Mesothelial cell of epicardium (in vitro differentiated cells): ENCODE measurements at regions not wholly inside any gene's neighbourhood (a gene's known extent, or its start where the extent isn't known, plus 50 kb on each side); places are given as distances from the start of the nearest gene placed in this dataset.

Experiments used
- DNase-seq, 2 experiments: peaks; one replicate each; pipeline ENCODE4 v3.0.0; 2021; ENCODE audit warnings: low spot score in 2 of 2; ENCODE audit not compliant: unreplicated experiment in 2 of 2
- H3K27ac Mint-ChIP-seq: 2 replicates; pipeline ENCODE4 v1.8.0; 2021; ENCODE audit warnings: mixed read lengths
- H3K27me3 Mint-ChIP-seq: 2 replicates; pipeline ENCODE4 v1.8.0; 2021; ENCODE audit warnings: low read depth, mixed read lengths
- H3K36me3 Mint-ChIP-seq: 2 replicates; pipeline ENCODE4 v1.8.0; 2021; ENCODE audit warnings: mixed read lengths
- H3K4me1 Mint-ChIP-seq: 2 replicates; pipeline ENCODE4 v1.8.0; 2021; ENCODE audit warnings: mixed read lengths
- H3K4me3 Mint-ChIP-seq: 2 replicates; pipeline ENCODE4 v1.8.0; 2021; ENCODE audit warnings: mild to moderate bottlenecking, moderate library complexity, mixed read lengths
- H3K9me3 Mint-ChIP-seq: 2 replicates; pipeline ENCODE4 v1.8.0; 2021; ENCODE audit warnings: mixed read lengths
- CTCF ChIP-seq: fragments of 200-600 bp; sonication (generic); IDR thresholded peaks from one replicate; pipeline ENCODE4 v1.5.0; 2021; ENCODE audit warnings: antibody characterized with exemption; ENCODE audit not compliant: unreplicated experiment

- DNase-seq, result no peak
- Mint-ChIP-seq H3K27ac (no peak overlapping the region), H3K36me3 (no peaks in the 10 kb centered on the region), H3K9me3 (peaks cover 23% of the 10 kb centered on the region), H3K27me3 (no peaks in the 10 kb centered on the region), H3K4me1 (no peaks in the 10 kb centered on the region), H3K4me3 (no peak overlapping the region)
- no peak for TF ChIP-seq CTCF
Observed at GRCh38 chr9:80964914-80965313, 724.4 kb downstream of the TLE1 start.

GRCh38 chr9:80964374-80964773, 725.0 kb downstream of the TLE1 start:
- no peaks in the 10 kb centered on the region for H3K4me1 Mint-ChIP-seq
- no peak for DNase-seq
- no peaks in the 10 kb centered on the region for H3K27me3 Mint-ChIP-seq
- H3K36me3 Mint-ChIP-seq, result no peaks in the 10 kb centered on the region
- no peak overlapping the region for H3K27ac Mint-ChIP-seq
- H3K9me3 Mint-ChIP-seq, result peaks cover 20% of the 10 kb centered on the region
- TF ChIP-seq CTCF, result no peak
- H3K4me3 Mint-ChIP-seq, result no peak overlapping the region

GRCh38 chr9:80957801-80958200, 731.5 kb downstream of the TLE1 start:
- no peak for DNase-seq
- H3K4me1 Mint-ChIP-seq, result peaks cover 6% of the 10 kb centered on the region
- H3K27me3 Mint-ChIP-seq, result no peaks in the 10 kb centered on the region
- no peak for TF ChIP-seq CTCF
- no peaks in the 10 kb centered on the region for H3K36me3 Mint-ChIP-seq
- H3K4me3 Mint-ChIP-seq, result no peak overlapping the region
- peaks cover 20% of the 10 kb centered on the region for H3K9me3 Mint-ChIP-seq
- H3K27ac Mint-ChIP-seq, result no peak overlapping the region

GRCh38 chr9:80954521-80954920, 734.8 kb downstream of the TLE1 start:
- Mint-ChIP-seq H3K27ac (no peak overlapping the region), H3K9me3 (no peaks in the 10 kb centered on the region), H3K4me1 (peaks cover 13% of the 10 kb centered on the region), H3K27me3 (no peaks in the 10 kb centered on the region), H3K36me3 (no peaks in the 10 kb centered on the region), H3K4me3 (no peak overlapping the region)
- TF ChIP-seq CTCF, result no peak
- DNase-seq, result no peak

GRCh38 chr9:80952363-80952922, 736.9 kb downstream of the TLE1 start:
- Mint-ChIP-seq H3K27me3 (no peaks in the 10 kb centered on the region), H3K27ac (no peak overlapping the region), H3K36me3 (no peaks in the 10 kb centered on the region), H3K9me3 (no peaks in the 10 kb centered on the region), H3K4me1 (peaks cover 28% of the 10 kb centered on the region), H3K4me3 (no peak overlapping the region)
- DNase-seq, result no peak
- TF ChIP-seq CTCF, result no peak

- Mint-ChIP-seq H3K36me3 (no peaks in the 10 kb centered on the region), H3K9me3 (no peaks in the 10 kb centered on the region), H3K4me1 (peaks cover 36% of the 10 kb centered on the region), H3K4me3 (no peak overlapping the region), H3K27ac (no peak overlapping the region), H3K27me3 (no peaks in the 10 kb centered on the region)
- no peak for TF ChIP-seq CTCF
- DNase-seq, result no peak
Observed at GRCh38 chr9:80951675-80952074, 737.7 kb downstream of the TLE1 start.
